IMR-90 (cell line): ENCODE measurements at regions not wholly inside any gene's neighbourhood (a gene's known extent, or its start where the extent isn't known, plus 50 kb on each side); places are given as distances from the start of the nearest gene placed in this dataset.

Experiments used
- ATAC-seq: fragments of 200-7000 bp; cut with Tn5 transposase; 2 replicates; pipeline ENCODE4 v1.9.1; 2020; ENCODE audit warnings: low read depth, mild to moderate bottlenecking, moderate library complexity
- BruUV-seq: library from RNA; stranded (reverse); fragments of 400-500 nt; replicated peaks from 2 replicates; lab custom pipeline; 2021; lab: Mats Ljungman, UMichigan
- CTCF ChIA-PET: fragments of 300-600 bp; formaldehyde crosslinking; extraction: SDS; loops from one replicate; lab custom pipeline; 2021; ENCODE audit warnings: antibody characterized with exemption; lab: Yijun Ruan, JAX
- POLR2A ChIA-PET: fragments of 300-600 bp; sonication (Branson Sonifier 250); formaldehyde crosslinking; loops from one replicate; lab custom pipeline; 2022; ENCODE audit warnings: antibody characterized with exemption; ENCODE audit not compliant: unreplicated experiment; lab: Charles Lee
- DNase-seq: peaks from one replicate; pipeline ENCODE4 v3.0.0; 2013
- H2AFZ ChIP-seq: replicated peaks from 2 replicates; pipeline ENCODE3; 2013; ENCODE audit warnings: low read length, mild to moderate bottlenecking; ENCODE audit not compliant: poor library complexity
- H2AK5ac ChIP-seq: 2 replicates; pipeline ENCODE4 v1.6.1; 2013; ENCODE audit warnings: low read depth, low read length, inconsistent platforms
- H2AK9ac ChIP-seq: replicated peaks from 2 replicates; pipeline ENCODE3; 2013; ENCODE audit warnings: mild to moderate bottlenecking, low read depth, low read length, moderate library complexity; ENCODE audit not compliant: poor library complexity
- H2BK120ac ChIP-seq: 2 replicates; pipeline ENCODE4 v1.6.1; 2013; ENCODE audit warnings: low read depth, low read length, inconsistent platforms
- H2BK15ac ChIP-seq: 3 replicates; pipeline ENCODE4 v1.6.1; 2013; ENCODE audit warnings: low read depth, low read length, inconsistent platforms
- H2BK20ac ChIP-seq: 2 replicates; pipeline ENCODE4 v1.6.1; 2013; ENCODE audit warnings: low read depth, mild to moderate bottlenecking, inconsistent platforms, low read length, moderate library complexity
- H2BK5ac ChIP-seq: 2 replicates; pipeline ENCODE4 v1.6.1; 2013; ENCODE audit warnings: mild to moderate bottlenecking, low read depth, low read length, inconsistent platforms; ENCODE audit not compliant: poor library complexity, severe bottlenecking
- H3K14ac ChIP-seq: replicated peaks from 2 replicates; pipeline ENCODE4 v1.6.1; 2013; ENCODE audit warnings: low read depth, low read length, inconsistent platforms
- H3K18ac ChIP-seq: 2 replicates; pipeline ENCODE4 v1.6.1; 2013; ENCODE audit warnings: low read depth, low read length, control low read depth
- H3K23ac ChIP-seq: 2 replicates; pipeline ENCODE4 v1.6.1; 2013; ENCODE audit warnings: low read depth, low read length, inconsistent platforms
- H3K27ac ChIP-seq: 2 replicates; pipeline ENCODE4 v1.5.1; 2013; ENCODE audit warnings: mild to moderate bottlenecking, control low read depth, low read length; ENCODE audit not compliant: insufficient read depth
- H3K27me3 ChIP-seq: 2 replicates; pipeline ENCODE4 v1.6.1; 2013; ENCODE audit warnings: low read length; ENCODE audit not compliant: control insufficient read depth, insufficient read depth
- H3K36me3 ChIP-seq: 2 replicates; pipeline ENCODE4 v1.6.1; 2013; ENCODE audit warnings: low read length, mixed read lengths; ENCODE audit not compliant: control insufficient read depth, insufficient read depth
- H3K4ac ChIP-seq: 2 replicates; pipeline ENCODE4 v1.6.1; 2013; ENCODE audit warnings: low read depth, low read length, inconsistent platforms
- H3K4me1 ChIP-seq: 2 replicates; pipeline ENCODE4 v1.6.1; 2013; ENCODE audit warnings: low read length, mixed read lengths; ENCODE audit not compliant: control insufficient read depth, insufficient read depth
- H3K4me2 ChIP-seq: 2 replicates; pipeline ENCODE4 v1.6.1; 2013; ENCODE audit warnings: low read depth, mild to moderate bottlenecking, control low read depth, low read length, moderate library complexity
- H3K4me3 ChIP-seq: 2 replicates; pipeline ENCODE4 v1.5.1; 2013; ENCODE audit warnings: low read depth, mild to moderate bottlenecking, control low read depth, low read length, moderate library complexity; ENCODE audit not compliant: insufficient read depth
- H3K56ac ChIP-seq: 2 replicates; pipeline ENCODE4 v1.6.1; 2013; ENCODE audit warnings: low read length, inconsistent platforms; ENCODE audit not compliant: insufficient read depth; ENCODE audit errors: extremely low read depth
- H3K79me1 ChIP-seq, 2 experiments: 2 replicates each; pipeline ENCODE4 v1.6.1; 2013; ENCODE audit warnings: low read length in 2 of 2, inconsistent platforms in 1 of 2, low read depth in 1 of 2
- H3K9ac ChIP-seq: 2 replicates; pipeline ENCODE4 v1.6.1; 2013; ENCODE audit warnings: low read depth, low read length, control low read depth
- H3K9me1 ChIP-seq: 2 replicates; pipeline ENCODE4 v1.6.1; 2013; ENCODE audit warnings: low read length, inconsistent platforms; ENCODE audit not compliant: insufficient read depth
- H3K9me3 ChIP-seq: 2 replicates; pipeline ENCODE4 v1.6.1; 2013; ENCODE audit warnings: low read length; ENCODE audit not compliant: control insufficient read depth, insufficient read depth
- H4K20me1 ChIP-seq: 2 replicates; pipeline ENCODE4 v1.6.1; 2013; ENCODE audit warnings: low read length, inconsistent platforms; ENCODE audit not compliant: insufficient read depth
- H4K5ac ChIP-seq: 2 replicates; pipeline ENCODE4 v1.6.1; 2013; ENCODE audit warnings: mild to moderate bottlenecking, low read depth, low read length, control low read depth
- H4K8ac ChIP-seq, 2 experiments: 2 replicates each; pipeline ENCODE4 v1.6.1; 2013; ENCODE audit warnings: low read depth in 2 of 2, low read length in 2 of 2, control low read depth in 1 of 2, inconsistent platforms in 1 of 2
- H4K91ac ChIP-seq: 2 replicates; pipeline ENCODE4 v1.6.1; 2013; ENCODE audit warnings: low read depth, low read length, inconsistent platforms; ENCODE audit not compliant: insufficient read depth
- BHLHE40 ChIP-seq: fragments of 150-350 bp; IDR thresholded peaks from 2 replicates; pipeline ENCODE4 v1.6.1; 2016; ENCODE audit warnings: mild to moderate bottlenecking, low read depth, low read length
- CEBPB ChIP-seq: IDR thresholded peaks from 2 replicates; pipeline ENCODE4 v1.6.1; 2012; ENCODE audit warnings: low read depth, low read length, improper control_type of control experiment
- CHD1 ChIP-seq: IDR thresholded peaks from 2 replicates; pipeline ENCODE4 v1.6.1; 2012; ENCODE audit warnings: low read depth, low read length, improper control_type of control experiment
- FOS ChIP-seq: fragments of 150-350 bp; IDR thresholded peaks from 2 replicates; pipeline ENCODE4 v1.6.1; 2016; ENCODE audit warnings: low read depth, low read length
- MAFK ChIP-seq: IDR thresholded peaks from 2 replicates; pipeline ENCODE4 v1.6.1; 2012; ENCODE audit warnings: low read depth, low read length, improper control_type of control experiment
- MXI1 ChIP-seq: IDR thresholded peaks from 2 replicates; pipeline ENCODE4 v1.6.1; 2012; ENCODE audit warnings: low read depth, mild to moderate bottlenecking, low read length, moderate library complexity, borderline replicate concordance
- NFE2L2 ChIP-seq: fragments of 150-350 bp; IDR thresholded peaks from 2 replicates; pipeline ENCODE4 v1.6.1; 2016; ENCODE audit warnings: low read depth, mild to moderate bottlenecking, low read length
- POLR2A ChIP-seq: IDR thresholded peaks from 2 replicates; pipeline ENCODE4 v1.6.1; 2012; ENCODE audit warnings: mild to moderate bottlenecking, low read depth, low read length
- RAD21 ChIP-seq: IDR thresholded peaks from 2 replicates; pipeline ENCODE4 v1.6.1; 2012; ENCODE audit warnings: low read length, improper control_type of control experiment
- RCOR1 ChIP-seq: IDR thresholded peaks from 2 replicates; pipeline ENCODE4 v1.6.1; 2012; ENCODE audit warnings: mild to moderate bottlenecking, low read length, improper control_type of control experiment; ENCODE audit not compliant: insufficient replicate concordance
- RFX5 ChIP-seq: IDR thresholded peaks from 2 replicates; pipeline ENCODE4 v1.8.0; 2012; ENCODE audit warnings: low read depth, mild to moderate bottlenecking, low read length, moderate library complexity
- SMC3 ChIP-seq: fragments of 150-350 bp; IDR thresholded peaks from 2 replicates; pipeline ENCODE4 v1.6.1; 2016; ENCODE audit warnings: low read depth, mild to moderate bottlenecking, antibody characterized with exemption, low read length, moderate library complexity
- dilution Hi-C: fragments of 300-500 bp; cut with HindIII; formaldehyde crosslinking; loops from one replicate; pipeline ENCODE4 v1.14.3; 2018; ENCODE audit warnings: low sequenced_read_pairs; ENCODE audit not compliant: unreplicated experiment
- in situ Hi-C: fragments of 300-500 bp; cut with MboI; formaldehyde crosslinking; loops from 3 replicates; pipeline ENCODE4 v1.14.3; 2019; ENCODE audit warnings: low sequenced_read_pairs, inconsistent platforms, mixed read lengths
- intact Hi-C: fragments of 100-400 bp; cut with micrococcal nuclease; formaldehyde crosslinking; loops from 2 replicates; pipeline ENCODE4 v1.10.0; 2022
- TF ChIP-seq, protein P1 (sequence below): conservative IDR thresholded peaks from 2 replicates; pipeline ENCODE4 v1.5.1; 2012; ENCODE audit warnings: mild to moderate bottlenecking, low read depth, low read length, improper control_type of control experiment
- TF ChIP-seq, protein P2 (sequence below): fragments of 150-350 bp; IDR thresholded peaks from 2 replicates; pipeline ENCODE4 v1.6.1; 2016; ENCODE audit warnings: low read depth, mild to moderate bottlenecking, low read length, moderate library complexity, borderline replicate concordance
- TF ChIP-seq, protein P3 (sequence below): fragments of 150-350 bp; IDR thresholded peaks from 2 replicates; pipeline ENCODE4 v1.6.1; 2017; ENCODE audit warnings: mild to moderate bottlenecking, antibody characterized with exemption, low read length, low read depth

DNA sequence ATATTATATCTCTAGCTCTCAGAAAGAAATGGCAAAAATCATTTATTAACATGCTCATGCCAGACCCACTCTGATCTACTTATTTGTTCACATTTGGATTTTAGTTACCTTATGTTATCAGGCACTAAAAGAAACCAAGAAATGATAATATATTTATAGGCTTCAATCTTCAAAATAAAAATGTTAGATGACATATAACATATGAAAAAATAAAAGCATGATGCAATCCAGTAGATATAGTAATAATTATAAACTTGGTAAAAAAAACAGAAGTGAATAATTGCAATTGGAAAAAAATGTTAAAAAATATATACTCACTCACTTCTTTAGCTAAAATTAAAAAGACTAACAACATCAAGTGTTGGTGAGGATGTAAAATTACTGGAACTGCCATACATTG is 248.3 kb upstream of the VRK2 start:
- TF ChIP-seq NFE2L2 (no peak), CHD1 (no peak), SMC3 (no peak), FOS (no peak), RFX5 (no peak), CEBPB (no peak), POLR2A (no peak), RAD21 (no peak), RCOR1 (no peak), MXI1 (no peak), BHLHE40 (no peak), MAFK (no peak)
- TF ChIP-seq, protein P1, sequence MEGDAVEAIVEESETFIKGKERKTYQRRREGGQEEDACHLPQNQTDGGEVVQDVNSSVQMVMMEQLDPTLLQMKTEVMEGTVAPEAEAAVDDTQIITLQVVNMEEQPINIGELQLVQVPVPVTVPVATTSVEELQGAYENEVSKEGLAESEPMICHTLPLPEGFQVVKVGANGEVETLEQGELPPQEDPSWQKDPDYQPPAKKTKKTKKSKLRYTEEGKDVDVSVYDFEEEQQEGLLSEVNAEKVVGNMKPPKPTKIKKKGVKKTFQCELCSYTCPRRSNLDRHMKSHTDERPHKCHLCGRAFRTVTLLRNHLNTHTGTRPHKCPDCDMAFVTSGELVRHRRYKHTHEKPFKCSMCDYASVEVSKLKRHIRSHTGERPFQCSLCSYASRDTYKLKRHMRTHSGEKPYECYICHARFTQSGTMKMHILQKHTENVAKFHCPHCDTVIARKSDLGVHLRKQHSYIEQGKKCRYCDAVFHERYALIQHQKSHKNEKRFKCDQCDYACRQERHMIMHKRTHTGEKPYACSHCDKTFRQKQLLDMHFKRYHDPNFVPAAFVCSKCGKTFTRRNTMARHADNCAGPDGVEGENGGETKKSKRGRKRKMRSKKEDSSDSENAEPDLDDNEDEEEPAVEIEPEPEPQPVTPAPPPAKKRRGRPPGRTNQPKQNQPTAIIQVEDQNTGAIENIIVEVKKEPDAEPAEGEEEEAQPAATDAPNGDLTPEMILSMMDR: no peak
- TF ChIP-seq, protein P2, sequence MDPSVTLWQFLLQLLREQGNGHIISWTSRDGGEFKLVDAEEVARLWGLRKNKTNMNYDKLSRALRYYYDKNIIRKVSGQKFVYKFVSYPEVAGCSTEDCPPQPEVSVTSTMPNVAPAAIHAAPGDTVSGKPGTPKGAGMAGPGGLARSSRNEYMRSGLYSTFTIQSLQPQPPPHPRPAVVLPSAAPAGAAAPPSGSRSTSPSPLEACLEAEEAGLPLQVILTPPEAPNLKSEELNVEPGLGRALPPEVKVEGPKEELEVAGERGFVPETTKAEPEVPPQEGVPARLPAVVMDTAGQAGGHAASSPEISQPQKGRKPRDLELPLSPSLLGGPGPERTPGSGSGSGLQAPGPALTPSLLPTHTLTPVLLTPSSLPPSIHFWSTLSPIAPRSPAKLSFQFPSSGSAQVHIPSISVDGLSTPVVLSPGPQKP: no peak
- TF ChIP-seq, protein P3, sequence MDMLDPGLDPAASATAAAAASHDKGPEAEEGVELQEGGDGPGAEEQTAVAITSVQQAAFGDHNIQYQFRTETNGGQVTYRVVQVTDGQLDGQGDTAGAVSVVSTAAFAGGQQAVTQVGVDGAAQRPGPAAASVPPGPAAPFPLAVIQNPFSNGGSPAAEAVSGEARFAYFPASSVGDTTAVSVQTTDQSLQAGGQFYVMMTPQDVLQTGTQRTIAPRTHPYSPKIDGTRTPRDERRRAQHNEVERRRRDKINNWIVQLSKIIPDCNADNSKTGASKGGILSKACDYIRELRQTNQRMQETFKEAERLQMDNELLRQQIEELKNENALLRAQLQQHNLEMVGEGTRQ: no peak
- H3K4ac ChIP-seq: no peak overlapping the region
- ATAC-seq: no peak
- no peak overlapping the region for H2BK15ac ChIP-seq
- H3K23ac ChIP-seq: no peak overlapping the region
- no peak overlapping the region for H3K18ac ChIP-seq
- H2BK5ac ChIP-seq: no peak overlapping the region
- no peak overlapping the region for H3K27ac ChIP-seq
- no peak overlapping the region for H3K4me3 ChIP-seq
- no peaks in the 10 kb centered on the region for H4K20me1 ChIP-seq
- no peaks in the 10 kb centered on the region for H3K79me1 ChIP-seq
- no peak overlapping the region for H3K14ac ChIP-seq
- no peak overlapping the region for H4K5ac ChIP-seq
- CTCF ChIA-PET: no interaction called here
- H3K9me3 ChIP-seq: no peaks in the 10 kb centered on the region
- dilution Hi-C loops: no loop called here
- no peak for DNase-seq
- H3K9me1 ChIP-seq: no peaks in the 10 kb centered on the region
- H3K4me1 ChIP-seq: no peaks in the 10 kb centered on the region
- H2AK5ac ChIP-seq: no peak overlapping the region
- no peaks in the 10 kb centered on the region for H3K27me3 ChIP-seq
- no peak overlapping the region for H2BK20ac ChIP-seq
- BruUV-seq: no TSS peak
- no peak overlapping the region for H2BK120ac ChIP-seq
- H3K36me3 ChIP-seq: no peaks in the 10 kb centered on the region
- intact Hi-C loops: loop anchor here (10.0 kb wide), 1 partner anchor 1966 kb away; no protein-coding TSS in a partner anchor
- in situ Hi-C loops: no loop called here
- POLR2A ChIA-PET: no interaction called here
- H3K56ac ChIP-seq: no peak overlapping the region
- no peak overlapping the region for H3K4me2 ChIP-seq
- no peak overlapping the region for H2AK9ac ChIP-seq
- no peak overlapping the region for H4K8ac ChIP-seq
- no peak overlapping the region for H2AFZ ChIP-seq
- H3K9ac ChIP-seq: no peak overlapping the region
- H4K91ac ChIP-seq: no peak overlapping the region
